NCI-H146 treated with DMSO at 0.1 percent for 48 hours (cell line): ENCODE measurements at regions not wholly inside any gene's neighbourhood (a gene's known extent, or its start where the extent isn't known, plus 50 kb on each side); places are given as distances from the start of the nearest gene placed in this dataset.

ENCODE experiments used
- DNase-seq: peaks from one replicate; lab custom pipeline; 2025; ENCODE audit not compliant: unreplicated experiment; lab: John Stamatoyannopoulos, UW

DNA sequence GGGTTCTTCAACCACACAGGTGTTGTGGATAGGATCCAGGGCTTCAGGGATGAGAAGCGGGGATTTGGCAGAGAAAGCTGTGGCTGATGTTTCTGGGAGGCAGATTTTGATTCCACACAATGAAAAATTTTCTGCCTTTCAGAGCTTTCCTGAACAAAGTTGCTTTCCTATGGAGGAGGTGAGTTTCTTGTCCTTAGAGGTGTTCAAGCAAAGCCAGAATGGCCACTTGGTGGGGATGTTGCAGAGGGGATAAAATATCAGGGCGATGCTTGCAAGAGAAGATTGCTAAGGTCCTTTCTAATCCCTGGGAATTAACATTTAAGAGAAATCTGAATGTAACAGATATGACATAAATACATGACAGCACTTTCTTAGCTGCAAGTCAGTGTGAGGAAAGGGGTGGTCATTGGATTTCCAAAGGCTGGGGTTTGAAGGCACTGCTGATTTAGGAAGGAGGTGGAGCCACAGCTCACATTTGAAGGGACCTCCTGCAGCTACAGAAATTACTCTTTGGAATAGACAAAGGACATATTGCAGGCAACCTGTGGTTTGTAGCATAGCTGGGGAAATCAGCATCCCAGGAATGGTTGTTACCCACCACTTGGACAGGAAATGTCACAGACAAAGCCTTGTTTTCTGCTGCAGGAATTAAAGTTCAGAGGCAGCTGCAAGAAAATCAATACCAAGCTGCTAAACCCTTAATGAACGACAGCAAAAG is 271.1 kb upstream of the CHD6 start:
- no peak for DNase-seq

DNA sequence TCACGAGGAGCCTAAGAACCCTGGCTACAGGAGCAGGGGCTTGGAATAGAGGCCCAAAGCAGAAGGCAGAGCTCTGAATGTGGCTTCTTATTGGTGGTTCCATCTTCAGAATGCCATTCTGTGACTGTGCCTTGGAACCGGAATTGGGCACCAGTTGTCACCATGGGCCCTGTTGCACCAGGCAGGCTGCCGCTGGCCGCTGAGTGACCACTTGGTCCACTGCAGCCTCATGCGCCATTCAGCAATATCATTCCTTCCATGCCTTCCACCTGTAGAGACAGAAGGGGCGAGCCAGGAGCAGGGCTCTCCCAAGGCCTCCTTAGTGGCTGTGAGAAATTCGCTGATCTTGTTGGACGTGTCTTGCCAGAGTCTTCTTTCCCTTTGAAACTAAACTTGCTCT is 270.3 kb upstream of the CHD6 start:
- DNase-seq: no peak

DNA sequence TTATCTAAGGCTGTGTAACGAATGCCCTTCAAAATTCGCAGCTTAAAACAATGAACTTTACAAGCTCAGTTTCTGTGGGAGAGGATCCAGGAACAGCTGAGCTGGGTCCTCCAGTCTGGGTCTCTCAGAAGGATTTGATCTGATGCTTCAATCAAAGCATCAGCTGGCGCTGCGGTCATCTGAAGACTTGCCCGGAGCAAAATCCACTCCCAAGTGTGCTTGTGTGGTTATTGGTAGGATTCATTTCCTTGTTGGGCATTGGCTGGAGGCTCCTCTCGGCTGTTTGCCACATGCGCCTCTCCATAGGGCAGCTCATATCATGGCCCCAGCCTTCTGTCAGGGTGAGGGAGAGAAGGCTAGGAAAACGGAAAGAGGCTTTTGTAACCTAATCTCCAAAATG is 269.3 kb upstream of the CHD6 start:
- DNase-seq: no peak

GRCh38 chr20:41881466-41882046 is 263.4 kb upstream of the CHD6 start:
- DNase-seq: no peak

DNA sequence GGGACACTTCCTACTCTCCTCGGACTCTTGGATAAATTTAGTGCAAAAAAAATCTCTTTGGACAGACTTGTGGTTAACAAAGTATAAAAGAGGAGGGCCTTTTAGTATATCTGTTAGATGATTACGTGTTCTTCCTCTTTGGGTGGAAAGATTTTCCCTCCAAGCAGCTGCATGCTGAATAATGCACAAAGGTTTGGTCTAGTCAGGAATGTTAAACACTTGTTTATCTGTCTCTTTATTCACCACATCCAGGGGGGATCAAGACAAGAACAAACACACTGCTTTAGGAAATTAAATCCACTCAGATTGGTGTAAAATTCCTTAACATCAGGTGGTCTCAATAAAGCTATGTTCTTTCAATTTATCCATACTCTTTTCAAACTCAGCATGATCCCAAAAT is 260.9 kb upstream of the CHD6 start:
- DNase-seq: no peak

- no peak for DNase-seq
Observed at GRCh38 chr20:41877911-41878310, 259.7 kb upstream of the CHD6 start.

DNA sequence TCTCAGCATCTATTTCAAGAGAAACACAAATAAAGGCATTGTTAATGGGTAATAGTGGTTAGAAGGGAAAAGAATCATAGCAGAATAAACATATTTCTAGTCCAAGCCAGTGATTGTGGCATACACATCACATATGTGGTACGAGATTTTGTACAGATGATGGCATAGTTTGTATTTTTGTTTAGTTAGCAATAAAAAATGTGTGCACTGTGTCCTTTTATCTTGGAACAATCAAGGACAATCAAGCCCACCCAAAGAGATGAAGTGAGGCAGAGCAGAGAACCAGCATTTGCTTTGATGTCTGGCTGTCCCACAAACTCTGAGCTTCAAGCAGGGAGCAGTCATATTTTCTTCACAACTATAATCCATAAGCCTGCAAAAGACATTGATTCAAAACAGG is 256.5 kb upstream of the CHD6 start:
- no peak for DNase-seq

DNA sequence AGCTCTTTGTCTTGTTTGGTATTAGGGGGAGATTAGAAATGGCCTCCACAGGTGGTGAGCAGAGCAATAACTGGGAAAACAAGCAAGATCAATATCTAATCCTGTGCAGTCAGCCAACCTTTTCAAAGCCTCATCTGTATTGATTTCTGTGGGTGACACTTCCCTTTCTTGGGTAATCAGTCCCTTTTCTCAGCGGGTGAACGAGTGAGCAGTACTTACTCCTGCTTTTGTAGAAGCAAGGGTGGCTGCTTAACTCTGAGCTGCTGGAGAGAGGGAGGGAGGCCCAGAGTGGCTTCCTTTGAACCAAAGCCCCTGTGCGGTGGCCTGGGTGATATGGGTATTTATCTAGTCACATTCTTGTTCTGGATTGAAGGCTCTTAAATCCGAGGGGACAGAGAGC is 254.8 kb upstream of the CHD6 start:
- no peak for DNase-seq

- DNase-seq: no peak
Observed at GRCh38 chr20:41870869-41871462, 252.8 kb upstream of the CHD6 start.

DNA sequence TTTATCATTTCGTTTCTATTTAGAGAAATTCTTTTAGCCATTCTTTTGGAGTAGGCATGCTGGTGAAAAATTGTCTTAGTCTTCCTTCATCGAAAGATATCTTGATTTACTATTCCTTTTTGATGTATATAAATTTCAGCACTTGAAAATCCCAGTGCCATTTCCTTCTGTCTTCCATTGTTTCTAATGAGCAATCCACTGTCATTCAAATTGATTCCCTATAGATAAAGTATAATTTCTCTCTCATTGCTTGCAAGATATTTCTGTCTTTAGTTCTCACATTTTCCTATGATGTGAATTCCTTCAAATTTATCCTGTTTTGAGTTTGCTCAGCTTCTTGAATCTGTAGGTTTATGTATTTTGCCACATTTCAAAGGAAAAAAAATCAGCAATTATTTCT is 251.1 kb upstream of the CHD6 start:
- DNase-seq: no peak

GRCh38 chr20:41865938-41866337 is 247.8 kb upstream of the CHD6 start:
- DNase-seq: no peak

- no peak for DNase-seq
Observed at GRCh38 chr20:41862476-41862875, 244.3 kb upstream of the CHD6 start.

DNA sequence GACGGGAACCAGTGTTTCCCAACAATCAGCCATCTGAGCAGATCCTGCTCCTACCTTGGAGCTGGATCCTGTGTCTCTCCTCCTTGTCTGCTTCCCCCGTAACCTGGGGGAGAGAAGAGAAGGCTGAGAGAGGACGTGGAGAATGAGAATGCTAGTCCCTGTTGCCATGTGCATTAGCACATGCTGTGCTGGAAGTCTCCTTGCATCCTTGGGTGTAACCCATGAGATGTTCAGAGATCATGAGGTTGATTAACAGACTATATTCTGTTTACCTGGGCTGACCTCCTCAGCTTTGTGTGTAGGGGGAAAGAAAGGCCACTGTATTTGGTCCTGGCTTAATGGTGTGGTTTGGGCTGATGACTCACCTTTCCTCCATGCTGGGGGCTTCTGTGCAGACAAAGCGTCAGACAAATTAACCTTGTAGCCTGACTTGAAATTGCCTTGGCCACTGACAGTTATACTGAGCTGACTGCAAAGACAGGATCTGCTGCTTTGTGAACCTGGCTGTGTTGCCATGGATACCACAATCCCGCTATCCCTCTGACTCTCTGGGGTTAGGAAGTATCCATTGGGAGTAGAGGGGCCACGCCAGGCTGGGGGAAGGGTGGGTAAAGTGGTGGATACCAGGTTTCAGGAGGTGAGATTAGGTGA is 243.7 kb upstream of the CHD6 start:
- DNase-seq: no peak

- DNase-seq: no peak
Observed at GRCh38 chr20:41854765-41855164, 236.6 kb upstream of the CHD6 start.

DNA sequence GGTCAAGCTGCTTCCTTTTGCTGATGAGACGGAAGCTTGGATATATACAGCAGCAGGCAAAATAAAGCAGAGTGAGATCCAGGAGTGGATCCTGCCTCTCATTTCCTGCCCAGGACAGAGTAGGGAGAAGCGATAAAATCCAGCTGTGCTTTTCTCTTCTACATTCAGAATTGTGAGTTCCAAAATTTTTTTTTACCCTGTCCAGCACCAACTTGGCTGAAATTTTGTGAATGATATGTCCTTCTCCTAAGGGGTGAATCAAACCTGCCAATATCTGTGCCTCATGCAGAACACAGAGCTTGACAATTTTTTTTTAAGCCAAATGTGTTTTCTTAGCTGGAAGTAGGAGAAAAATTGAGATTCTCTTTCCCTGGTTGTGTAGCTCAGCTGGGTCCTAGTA is 235.6 kb upstream of the CHD6 start:
- DNase-seq: no peak

- DNase-seq: peak; percentile 0
Observed at GRCh38 chr20:41848180-41848579, 230.0 kb upstream of the CHD6 start.

GRCh38 chr20:41837669-41838224 is 219.6 kb upstream of the CHD6 start:
- DNase-seq: no peak

DNA sequence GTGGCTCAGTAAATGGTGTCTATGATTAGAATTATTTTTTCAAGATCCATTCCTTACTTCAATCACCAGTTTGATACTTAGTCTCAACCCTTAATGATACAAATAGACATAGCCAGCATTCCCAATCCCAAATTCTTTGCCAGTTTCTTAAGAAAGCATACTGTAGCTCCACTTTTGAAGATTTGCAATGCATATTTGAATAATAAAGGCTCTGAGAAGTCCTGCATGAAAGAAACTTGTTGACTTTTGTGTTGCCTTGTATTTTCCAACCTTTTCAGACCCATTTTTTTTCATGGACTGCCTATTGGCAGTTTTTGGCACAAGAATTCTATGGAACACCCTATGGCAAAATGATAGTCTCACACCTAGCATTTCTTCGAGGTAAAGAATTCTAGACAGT is 215.6 kb upstream of the CHD6 start:
- no peak for DNase-seq

- DNase-seq: no peak
Observed at GRCh38 chr20:41830702-41831101, 212.5 kb upstream of the CHD6 start.

GRCh38 chr20:41819436-41819835 is 201.3 kb upstream of the CHD6 start:
- no peak for DNase-seq

GRCh38 chr20:41818991-41819390 is 200.8 kb upstream of the CHD6 start:
- DNase-seq: no peak

DNA sequence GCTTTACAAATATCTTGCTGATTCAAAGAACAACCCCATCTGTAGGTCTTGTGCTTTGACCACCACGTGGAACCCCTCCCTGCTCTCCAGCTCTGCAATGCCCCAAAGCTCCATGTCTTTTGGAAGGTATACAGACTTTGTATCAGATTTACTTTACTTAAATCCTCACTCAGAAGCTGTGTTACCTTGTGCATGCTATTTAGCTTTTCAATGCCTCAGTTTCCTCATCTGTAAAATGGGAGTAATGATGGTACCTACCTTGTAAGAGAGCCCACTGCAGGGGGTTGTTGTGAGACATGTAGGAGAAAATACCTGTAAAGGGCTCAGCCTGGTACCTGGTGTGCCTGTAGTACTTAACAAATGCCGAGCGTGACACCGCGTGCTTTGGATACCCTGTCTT is 200.2 kb upstream of the CHD6 start:
- no peak for DNase-seq
